SIG-M5 (cell line): ENCODE measurements at regions not wholly inside any gene's neighbourhood (a gene's known extent, or its start where the extent isn't known, plus 50 kb on each side); places are given as distances from the start of the nearest gene placed in this dataset.

Experiments used
- DNase-seq: peaks from one replicate; lab custom pipeline; 2025; lab: John Stamatoyannopoulos, UW

GRCh38 chr5:56481428-56482357 lies 248.6 kb upstream of the ANKRD55 start:
- no peak for DNase-seq

DNA sequence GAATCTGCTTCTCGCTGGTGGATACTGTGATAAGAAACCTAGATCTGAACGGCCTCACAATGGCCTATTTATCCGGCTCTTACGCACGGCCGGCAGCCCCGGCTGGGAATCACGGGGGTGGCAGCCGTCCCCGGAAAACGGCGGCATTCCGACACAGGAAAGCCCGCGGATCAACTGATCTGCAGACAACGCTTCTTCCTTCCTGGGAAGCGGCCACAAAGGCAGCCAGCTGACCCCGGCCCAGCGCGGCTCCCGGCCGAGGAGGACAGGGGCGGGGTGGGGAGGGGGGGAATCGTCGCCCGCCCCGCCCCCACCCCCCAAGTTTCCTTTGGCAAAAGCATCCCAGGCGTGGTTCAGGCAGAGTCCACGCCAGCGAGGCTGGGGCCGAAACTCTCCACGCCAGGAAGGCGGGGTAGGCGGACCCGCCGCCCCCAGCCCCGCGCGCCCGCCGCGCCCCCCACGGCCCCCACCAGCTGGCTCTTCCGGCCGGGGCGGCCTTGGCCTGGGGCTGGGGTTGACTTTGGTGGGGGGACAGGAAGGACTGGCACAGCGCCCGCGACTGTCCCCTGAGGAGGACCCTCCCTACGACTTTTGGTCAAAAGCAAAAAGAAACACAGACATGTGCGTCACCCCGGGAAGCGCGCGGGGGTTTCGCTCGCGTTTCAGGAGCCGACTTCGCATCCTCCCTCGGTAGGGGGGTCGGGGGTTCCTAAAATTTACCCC lies 247.7 kb upstream of the ANKRD55 start:
- DNase-seq: no peak

DNA sequence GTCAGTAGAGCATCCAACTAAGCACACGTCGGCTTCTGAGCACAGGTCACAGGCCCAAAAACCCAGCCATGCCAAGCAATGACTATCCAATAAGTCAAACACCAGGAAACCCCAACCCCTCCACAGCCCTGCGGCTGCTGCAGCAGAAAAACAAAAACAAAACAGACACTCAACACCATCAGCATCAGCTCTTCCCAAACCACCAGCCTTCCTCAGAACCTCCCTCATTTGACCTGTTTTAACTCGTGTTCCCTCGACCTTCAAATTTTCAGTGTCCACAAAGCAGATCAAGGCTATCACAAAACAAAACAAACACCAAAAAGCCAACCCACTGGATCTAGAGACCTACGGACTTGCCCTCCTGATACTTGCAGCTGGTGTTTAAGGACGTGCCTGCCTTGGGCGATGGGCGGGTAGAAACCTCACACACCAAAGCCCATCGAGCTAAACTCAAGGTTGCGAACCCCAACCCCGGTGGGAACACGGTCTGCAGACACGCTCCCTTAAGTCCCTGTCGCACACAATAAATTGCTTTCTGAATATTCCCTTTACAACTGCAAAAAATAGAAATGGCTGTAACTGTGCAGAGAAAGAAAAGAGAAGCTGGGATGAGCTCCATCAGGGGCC lies 247.1 kb upstream of the ANKRD55 start:
- no peak for DNase-seq

- DNase-seq: no peak
These were observed 246.6 kb upstream of the ANKRD55 start for GRCh38 chr5:56479696-56480077.

DNA sequence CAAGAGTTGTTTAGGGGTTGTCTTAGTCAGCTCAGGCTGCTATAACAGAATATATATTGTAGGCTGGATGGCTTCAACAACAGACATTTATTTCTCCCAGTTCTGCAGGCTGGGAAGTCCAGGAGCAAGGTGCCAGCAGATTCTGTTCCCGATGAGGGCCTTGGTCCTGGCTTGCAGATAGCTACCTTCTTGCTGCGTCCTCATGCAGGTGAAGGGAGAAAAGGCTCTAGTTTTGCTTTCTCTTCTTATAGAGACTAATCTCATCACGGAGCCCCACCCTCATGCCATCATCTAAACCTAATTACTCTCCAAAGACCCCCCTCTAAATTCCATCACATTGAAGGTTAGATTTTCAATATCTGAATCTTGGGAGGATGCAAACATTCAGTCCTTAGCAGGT lies 246.0 kb upstream of the ANKRD55 start:
- no peak for DNase-seq

DNA sequence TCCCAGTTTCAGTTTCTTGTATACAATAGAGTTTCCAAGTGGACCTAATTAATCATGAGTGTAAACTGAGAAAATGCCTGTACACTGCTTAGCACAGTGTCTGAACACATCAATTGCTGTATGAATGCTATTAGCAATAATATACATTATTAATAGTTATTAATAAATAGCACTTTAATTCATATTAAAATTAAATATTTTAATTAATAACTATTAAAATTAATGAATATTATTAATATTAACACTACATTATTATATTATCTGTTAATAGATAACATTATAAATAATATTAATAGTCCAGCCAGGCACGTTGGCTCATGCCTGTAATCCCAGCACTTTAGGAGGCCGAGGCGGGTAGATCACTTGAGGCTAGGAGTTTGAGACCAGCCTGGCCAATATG lies 244.9 kb upstream of the ANKRD55 start:
- DNase-seq: no peak

GRCh38 chr5:56476487-56476856 lies 243.3 kb upstream of the ANKRD55 start:
- DNase-seq: no peak

DNA sequence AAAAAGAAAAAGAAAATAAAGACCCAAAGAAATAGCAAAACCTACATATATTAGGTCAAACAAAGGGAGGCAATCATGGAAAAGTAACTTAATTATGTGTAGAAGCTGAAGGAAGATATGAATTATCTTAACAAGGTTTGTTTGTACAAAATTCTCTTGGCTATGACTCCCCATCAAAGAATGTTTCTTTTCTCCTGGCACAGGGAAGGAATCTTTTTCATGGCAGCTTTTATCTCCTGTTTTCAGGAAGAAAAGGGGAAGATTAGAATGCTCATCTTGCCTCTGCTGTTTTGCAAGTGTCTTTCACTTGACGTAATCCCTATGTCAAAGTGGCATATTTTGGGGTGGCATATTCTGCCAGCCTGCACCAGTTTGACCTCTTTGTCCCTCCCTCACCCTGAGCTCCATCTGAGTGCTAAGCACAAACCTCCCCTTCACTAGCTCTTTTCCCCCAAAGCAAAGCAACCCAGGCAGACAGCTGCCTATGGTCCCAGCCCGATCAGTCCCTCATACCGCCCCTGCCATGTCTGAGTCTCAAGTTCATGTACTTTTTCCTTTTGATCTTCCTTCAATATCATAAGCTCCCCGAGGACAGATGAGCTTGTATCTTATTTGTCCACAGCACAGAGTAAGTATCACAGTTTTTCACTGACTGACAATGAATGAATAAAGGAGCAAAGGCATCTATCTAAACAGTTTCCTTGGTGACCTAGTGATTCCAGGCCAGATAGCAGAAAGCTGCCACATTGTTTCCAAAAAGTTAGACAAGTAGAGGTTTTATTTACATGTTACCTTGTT lies 242.8 kb upstream of the ANKRD55 start:
- no peak for DNase-seq

GRCh38 chr5:56471707-56472106 lies 238.6 kb upstream of the ANKRD55 start:
- DNase-seq: no peak

GRCh38 chr5:56470007-56470406 lies 236.9 kb upstream of the ANKRD55 start:
- DNase-seq: no peak

DNA sequence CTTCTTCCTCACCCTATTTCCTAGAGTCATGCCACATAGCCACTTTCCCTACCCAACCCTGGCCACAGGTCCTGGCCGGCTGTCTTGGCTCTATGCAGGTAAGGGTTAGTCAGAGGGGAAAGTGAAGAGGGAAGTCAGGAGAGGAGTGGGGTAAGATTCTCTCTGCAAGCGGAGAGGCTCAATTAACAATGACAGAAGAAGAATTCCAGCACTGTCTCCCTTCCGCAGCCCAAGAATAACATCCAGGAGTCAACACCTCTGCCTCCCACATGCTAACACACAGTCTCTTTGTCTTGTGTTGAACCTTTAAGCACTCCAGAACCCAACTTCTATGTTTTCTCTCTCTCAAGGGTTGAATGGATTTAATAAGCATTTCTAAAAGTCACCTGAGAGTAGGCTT lies 235.1 kb upstream of the ANKRD55 start:
- no peak for DNase-seq

GRCh38 chr5:56467176-56467717 lies 234.1 kb upstream of the ANKRD55 start:
- DNase-seq: no peak

DNA sequence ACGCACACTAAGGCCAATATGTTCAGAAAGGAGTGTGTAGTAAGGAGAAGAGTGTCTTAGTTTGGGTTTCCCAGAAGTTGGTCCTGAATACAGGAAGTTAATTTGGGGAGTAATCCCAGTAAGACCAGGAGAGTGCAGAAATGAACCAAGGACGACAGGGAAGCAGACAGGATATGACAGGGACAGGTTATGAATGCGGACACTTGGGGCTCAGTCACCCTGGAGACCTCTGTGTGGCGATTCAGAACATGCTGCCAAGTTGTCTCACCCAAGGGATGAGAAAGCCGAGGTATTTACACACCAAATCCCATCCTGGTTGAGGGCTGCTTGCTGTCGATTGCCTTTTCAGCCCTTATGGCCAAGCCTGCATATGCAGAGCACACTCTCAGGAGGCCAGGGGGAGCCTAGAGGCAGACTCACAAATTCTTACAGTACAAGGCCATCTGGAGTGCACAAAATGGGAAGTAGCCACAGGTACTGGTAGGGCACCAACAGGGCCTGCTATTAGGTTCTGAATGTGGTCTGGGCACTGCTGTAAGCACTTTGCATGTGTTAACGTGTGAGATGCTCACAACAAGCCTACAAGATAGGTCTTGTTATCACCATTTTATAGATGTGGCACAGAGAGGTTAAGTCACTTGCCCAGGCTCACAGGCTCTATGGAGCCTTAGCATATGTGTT lies 233.1 kb upstream of the ANKRD55 start:
- DNase-seq: no peak

GRCh38 chr5:56465769-56466135 lies 232.6 kb upstream of the ANKRD55 start:
- no peak for DNase-seq

GRCh38 chr5:56464935-56465768 lies 232.0 kb upstream of the ANKRD55 start:
- no peak for DNase-seq

DNA sequence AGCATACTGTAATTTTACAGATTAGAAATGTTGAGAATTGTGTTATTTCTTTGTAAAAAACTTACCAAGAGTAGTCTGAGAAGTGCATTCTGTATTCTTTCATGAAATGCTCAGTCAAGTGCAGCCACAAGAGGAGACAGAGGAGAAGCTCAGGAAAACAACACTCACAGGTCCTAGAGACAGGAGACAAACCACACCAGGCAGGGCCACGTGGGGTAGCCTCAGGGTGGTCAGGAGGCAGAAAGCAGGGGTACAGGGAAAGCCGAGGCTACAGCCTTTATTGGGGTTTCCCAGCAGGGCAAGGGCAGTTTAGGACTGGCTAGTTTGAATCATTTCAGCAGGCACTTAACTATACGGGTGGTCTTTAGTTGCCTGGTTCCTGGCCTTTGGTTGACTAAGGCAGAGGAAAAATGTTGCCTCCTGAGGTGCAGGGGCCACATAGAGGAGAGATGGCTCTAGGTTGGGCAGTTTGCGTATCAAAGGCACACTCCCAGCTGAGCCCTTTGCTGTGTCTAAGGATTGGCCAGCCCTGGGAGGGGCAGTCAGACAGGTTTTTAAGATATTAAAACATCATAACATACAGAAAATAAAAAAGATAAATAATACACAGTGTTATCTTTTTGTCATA lies 230.9 kb upstream of the ANKRD55 start:
- no peak for DNase-seq

DNA sequence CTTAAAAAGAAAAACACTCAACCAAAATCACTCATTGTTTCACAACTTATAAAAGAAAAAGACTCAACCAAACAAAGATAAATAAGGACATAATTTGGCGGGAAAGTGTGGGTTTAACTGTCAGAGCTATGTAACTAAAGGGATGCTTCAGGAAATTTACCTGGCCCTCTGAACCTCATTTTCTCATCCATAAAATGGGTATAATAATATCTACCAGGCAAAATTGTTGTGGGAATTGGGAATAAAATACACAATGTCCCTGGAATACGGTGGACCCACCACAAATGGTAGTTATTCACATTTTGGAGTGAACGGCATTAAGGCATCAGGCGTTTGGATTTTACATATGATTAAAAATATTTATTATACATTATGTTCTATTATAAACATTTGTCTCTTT lies 228.5 kb upstream of the ANKRD55 start:
- no peak for DNase-seq

- DNase-seq: no peak
These were observed 227.6 kb upstream of the ANKRD55 start for GRCh38 chr5:56460681-56461191.

GRCh38 chr5:56460195-56460546 lies 227.0 kb upstream of the ANKRD55 start:
- no peak for DNase-seq
